GM12878 (cell line): ENCODE measurements at regions not wholly inside any gene's neighbourhood (a gene's known extent, or its start where the extent isn't known, plus 50 kb on each side); places are given as distances from the start of the nearest gene placed in this dataset.

ENCODE experiments used
- E2F4 ChIP-seq: IDR thresholded peaks from 2 replicates; pipeline ENCODE4 v1.6.1; 2012; ENCODE audit warnings: low read depth, low read length, improper control_type of control experiment
- MEF2A ChIP-seq: IDR thresholded peaks from 2 replicates; pipeline ENCODE4 v1.6.1; 2011; ENCODE audit warnings: low read depth, mild to moderate bottlenecking, low read length, moderate library complexity; ENCODE audit not compliant: insufficient read depth
- NFYB ChIP-seq: IDR thresholded peaks from 2 replicates; pipeline ENCODE4 v1.6.1; 2011; ENCODE audit warnings: low read depth, mild to moderate bottlenecking, low read length, improper control_type of control experiment, moderate library complexity; ENCODE audit not compliant: insufficient read depth
- NR2C2 ChIP-seq: IDR thresholded peaks from 2 replicates; pipeline ENCODE4 v1.6.1; 2011; ENCODE audit warnings: borderline replicate concordance, low read depth; ENCODE audit not compliant: control insufficient read depth, insufficient read length
- POLR2A ChIP-seq: IDR thresholded peaks from 2 replicates; pipeline ENCODE4 v1.6.1; 2011; ENCODE audit warnings: low read depth, mild to moderate bottlenecking, low read length
- TAF1 ChIP-seq: IDR thresholded peaks from 2 replicates; pipeline ENCODE4 v1.6.1; 2011; ENCODE audit warnings: mild to moderate bottlenecking, low read depth, low read length, borderline replicate concordance
- TARDBP ChIP-seq: IDR thresholded peaks from 2 replicates; pipeline ENCODE4 v1.6.1; 2016; ENCODE audit warnings: borderline replicate concordance
- YY1 ChIP-seq: IDR thresholded peaks from 2 replicates; pipeline ENCODE4 v1.6.1; 2011; ENCODE audit warnings: low read depth, mild to moderate bottlenecking, low read length
- TF ChIP-seq, protein P1 (sequence below), 3 experiments: IDR thresholded peaks in 2 of 3; conservative IDR thresholded peaks in 1 of 3; 2 replicates each; pipeline ENCODE4 v1.5.1; 2011; ENCODE audit warnings: low read depth in 3 of 3, low read length in 3 of 3, mild to moderate bottlenecking in 3 of 3, control low read depth in 2 of 3, moderate library complexity in 2 of 3, inconsistent platforms in 1 of 3, mixed read lengths in 1 of 3; ENCODE audit not compliant: control insufficient read depth in 2 of 3, insufficient read depth in 1 of 3; ENCODE audit errors: extremely low read depth in 1 of 3
- TF ChIP-seq, protein P2 (sequence below): IDR thresholded peaks from 2 replicates; pipeline ENCODE4 v1.6.1; 2011; ENCODE audit warnings: low read depth, mild to moderate bottlenecking, low read length, moderate library complexity, borderline replicate concordance; ENCODE audit errors: extremely low read depth

DNA sequence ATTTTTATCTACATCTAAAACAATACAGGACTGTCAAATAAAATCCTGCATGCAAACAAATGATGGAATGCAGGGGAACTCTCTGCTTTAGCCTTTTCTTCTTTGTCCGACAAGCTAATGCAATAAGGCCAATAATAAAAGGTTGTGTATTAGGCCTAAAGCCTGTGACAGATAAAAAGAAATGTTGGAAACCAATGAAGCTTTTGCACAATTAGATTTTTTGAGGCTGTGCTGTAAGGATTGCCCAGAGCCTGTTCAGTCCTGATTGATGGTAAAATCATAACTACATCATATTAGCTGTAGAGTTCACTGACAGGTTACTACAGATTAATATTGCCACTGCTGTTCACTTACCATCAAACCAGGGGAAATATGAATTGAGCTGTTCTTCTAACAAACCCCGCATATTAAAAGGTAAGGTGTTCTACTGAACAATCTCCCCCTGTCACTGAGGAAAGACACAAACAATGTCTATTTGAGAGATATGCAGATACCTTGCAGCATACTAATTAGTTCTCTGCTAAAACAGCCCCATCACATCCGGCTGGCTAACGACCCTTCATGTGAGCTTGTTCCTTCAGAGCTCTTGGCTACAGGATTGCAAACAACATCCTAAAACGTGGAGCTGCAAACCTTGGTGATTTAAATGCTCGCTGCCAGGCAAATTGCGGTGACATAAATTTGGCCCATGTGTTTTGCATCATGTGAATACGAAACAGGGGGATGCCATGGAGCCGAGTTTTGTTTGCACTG, 305.4 kb downstream of the MTX2 start:
- TF ChIP-seq, protein P1, sequence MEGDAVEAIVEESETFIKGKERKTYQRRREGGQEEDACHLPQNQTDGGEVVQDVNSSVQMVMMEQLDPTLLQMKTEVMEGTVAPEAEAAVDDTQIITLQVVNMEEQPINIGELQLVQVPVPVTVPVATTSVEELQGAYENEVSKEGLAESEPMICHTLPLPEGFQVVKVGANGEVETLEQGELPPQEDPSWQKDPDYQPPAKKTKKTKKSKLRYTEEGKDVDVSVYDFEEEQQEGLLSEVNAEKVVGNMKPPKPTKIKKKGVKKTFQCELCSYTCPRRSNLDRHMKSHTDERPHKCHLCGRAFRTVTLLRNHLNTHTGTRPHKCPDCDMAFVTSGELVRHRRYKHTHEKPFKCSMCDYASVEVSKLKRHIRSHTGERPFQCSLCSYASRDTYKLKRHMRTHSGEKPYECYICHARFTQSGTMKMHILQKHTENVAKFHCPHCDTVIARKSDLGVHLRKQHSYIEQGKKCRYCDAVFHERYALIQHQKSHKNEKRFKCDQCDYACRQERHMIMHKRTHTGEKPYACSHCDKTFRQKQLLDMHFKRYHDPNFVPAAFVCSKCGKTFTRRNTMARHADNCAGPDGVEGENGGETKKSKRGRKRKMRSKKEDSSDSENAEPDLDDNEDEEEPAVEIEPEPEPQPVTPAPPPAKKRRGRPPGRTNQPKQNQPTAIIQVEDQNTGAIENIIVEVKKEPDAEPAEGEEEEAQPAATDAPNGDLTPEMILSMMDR (IDR thresholded peaks at IDR 0.05 in 2 of 3, conservative IDR thresholded peaks at IDR 0.05 in 1 of 3; ENCODE audit: control insufficient read depth in 2 of 3, extremely low read depth in 1 of 3, insufficient read depth in 1 of 3, low read depth in 3 of 3, low read length in 3 of 3) = no peak
- no peak for TF ChIP-seq YY1
- no peak for TF ChIP-seq MEF2A
- TF ChIP-seq, protein P2, sequence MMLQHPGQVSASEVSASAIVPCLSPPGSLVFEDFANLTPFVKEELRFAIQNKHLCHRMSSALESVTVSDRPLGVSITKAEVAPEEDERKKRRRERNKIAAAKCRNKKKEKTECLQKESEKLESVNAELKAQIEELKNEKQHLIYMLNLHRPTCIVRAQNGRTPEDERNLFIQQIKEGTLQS = no peak
- no peak for TF ChIP-seq TAF1
- TF ChIP-seq NR2C2 = no peak
- TF ChIP-seq POLR2A = no peak
- no peak for TF ChIP-seq E2F4
- no peak for TF ChIP-seq NFYB
- TF ChIP-seq TARDBP = no peak
